ENCODE measurements at regions not wholly inside any gene's neighbourhood (a gene's known extent, or its start where the extent isn't known, plus 50 kb on each side); places are given as distances from the start of the nearest gene placed in this dataset.

DNA sequence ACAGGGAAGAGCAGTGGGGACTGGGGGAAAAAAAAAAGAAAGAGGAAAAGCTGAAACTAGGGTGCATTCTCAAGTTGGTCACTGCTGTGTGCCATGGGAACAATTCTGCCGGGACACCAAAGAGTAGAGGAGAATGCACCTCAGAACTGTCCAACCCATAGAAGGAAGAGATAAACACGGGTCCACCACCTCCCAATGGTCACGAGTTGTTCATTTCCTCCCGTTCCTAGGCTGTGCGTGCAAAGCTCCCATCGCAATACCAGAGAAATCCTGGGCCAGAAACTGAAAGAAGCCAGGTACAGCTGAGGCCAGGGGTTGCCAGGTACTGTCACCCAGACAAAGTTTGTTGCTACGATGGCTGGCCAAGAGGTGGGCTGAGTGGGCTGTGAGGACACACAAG, 236.9 kb upstream of the ANKRD55 start:
- no peak overlapping the region for H3K4me3 Mint-ChIP-seq
- no CpG with 5 or more reads among the region's 7 CpGs for WGBS (ENCODE audit: extremely low coverage, insufficient read length, low lambda C conversion rate)
- peaks cover 4% of the 10 kb centered on the region; the same call in 1 of the 2 replicates for H3K4me1 ChIP-seq (ENCODE audit: insufficient read depth, low read length)
- H2BK20ac ChIP-seq (ENCODE audit: low read depth, low read length, poor library complexity, severe bottlenecking) = no peak overlapping the region
- H3K23me2 ChIP-seq (ENCODE audit: insufficient read length, low read depth, low read length, poor library complexity, severe bottlenecking) = no peaks in the 10 kb centered on the region
- TF ChIP-seq, protein P1, sequence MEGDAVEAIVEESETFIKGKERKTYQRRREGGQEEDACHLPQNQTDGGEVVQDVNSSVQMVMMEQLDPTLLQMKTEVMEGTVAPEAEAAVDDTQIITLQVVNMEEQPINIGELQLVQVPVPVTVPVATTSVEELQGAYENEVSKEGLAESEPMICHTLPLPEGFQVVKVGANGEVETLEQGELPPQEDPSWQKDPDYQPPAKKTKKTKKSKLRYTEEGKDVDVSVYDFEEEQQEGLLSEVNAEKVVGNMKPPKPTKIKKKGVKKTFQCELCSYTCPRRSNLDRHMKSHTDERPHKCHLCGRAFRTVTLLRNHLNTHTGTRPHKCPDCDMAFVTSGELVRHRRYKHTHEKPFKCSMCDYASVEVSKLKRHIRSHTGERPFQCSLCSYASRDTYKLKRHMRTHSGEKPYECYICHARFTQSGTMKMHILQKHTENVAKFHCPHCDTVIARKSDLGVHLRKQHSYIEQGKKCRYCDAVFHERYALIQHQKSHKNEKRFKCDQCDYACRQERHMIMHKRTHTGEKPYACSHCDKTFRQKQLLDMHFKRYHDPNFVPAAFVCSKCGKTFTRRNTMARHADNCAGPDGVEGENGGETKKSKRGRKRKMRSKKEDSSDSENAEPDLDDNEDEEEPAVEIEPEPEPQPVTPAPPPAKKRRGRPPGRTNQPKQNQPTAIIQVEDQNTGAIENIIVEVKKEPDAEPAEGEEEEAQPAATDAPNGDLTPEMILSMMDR (conservative IDR thresholded peaks at IDR 0.05) = no peak
- H3K9me3 Mint-ChIP-seq = no peaks in the 10 kb centered on the region
- no peak overlapping the region for H2BK12ac ChIP-seq (ENCODE audit: insufficient read length, low read depth, low read length)
- no peak overlapping the region for H3T11ph ChIP-seq (ENCODE audit: low read length)
- DNase-seq = no peak
- no peak overlapping the region for H2AK5ac ChIP-seq (ENCODE audit: insufficient read length, low read length)
- no peak overlapping the region for H3K23ac ChIP-seq (ENCODE audit: insufficient read length, low read depth, low read length)
- H3K27ac ChIP-seq (ENCODE audit: insufficient read length, low read depth, low read length) = no peak overlapping the region
- H2BK15ac ChIP-seq (ENCODE audit: low read depth, low read length) = no peak overlapping the region
- no peaks in the 10 kb centered on the region for H3K79me2 ChIP-seq (ENCODE audit: insufficient read depth, low read length)
- peaks cover 16 to 21% of the 10 kb centered on the region in 2 experiments for H3K4me1 Mint-ChIP-seq
- H3K9me3 ChIP-seq (ENCODE audit: control insufficient read depth, low read depth, low read length) = no peaks in the 10 kb centered on the region
- H3K56ac ChIP-seq (ENCODE audit: insufficient read length, low read depth, low read length) = no peak overlapping the region
- H3K9ac ChIP-seq (ENCODE audit: extremely low read depth, insufficient read length, low read length) = no peak overlapping the region
- no peak overlapping the region for H2BK120ac ChIP-seq (ENCODE audit: low read depth, low read length, poor library complexity, severe bottlenecking)
- no peaks in the 10 kb centered on the region for H3K27me3 ChIP-seq (ENCODE audit: insufficient read depth, low read length)
- no peaks in the 10 kb centered on the region for H4K20me1 ChIP-seq (ENCODE audit: control insufficient read depth, insufficient read depth, insufficient read length)
- no peak overlapping the region for H4K91ac ChIP-seq (ENCODE audit: insufficient read length, low read depth, low read length)
- H3K27ac Mint-ChIP-seq = peak overlapping the region in 1 of 3 experiments; percentile 94; a peak in 2 of 7 replicates
- H3K79me1 ChIP-seq (ENCODE audit: insufficient read depth, low read depth, low read length, poor library complexity, severe bottlenecking) = no peaks in the 10 kb centered on the region
- H3K36me3 Mint-ChIP-seq (ENCODE audit: insufficient read depth in 1 of 3, low read depth in 3 of 3) = no peaks in the 10 kb centered on the region; a peak in 1 of 7 replicates
- no peak overlapping the region for H2BK5ac ChIP-seq (ENCODE audit: insufficient read length, low read length)
- H3K4ac ChIP-seq (ENCODE audit: low read depth, low read length) = no peak overlapping the region
- peaks cover 4% of the 10 kb centered on the region for H3K27me3 Mint-ChIP-seq (ENCODE audit: low read depth)
- no peak overlapping the region for H4K8ac ChIP-seq (replicated peaks; ENCODE audit: insufficient read length, low read depth, low read length)
- H3K14ac ChIP-seq (ENCODE audit: insufficient read depth, low read length) = no peak overlapping the region
- H4K5ac ChIP-seq (ENCODE audit: insufficient read length, low read depth, low read length) = no peak overlapping the region
- H3K4me2 ChIP-seq (ENCODE audit: insufficient read depth, insufficient read length, low read length) = no peak overlapping the region
- H3K18ac ChIP-seq (ENCODE audit: insufficient read length, low read depth, low read length) = no peak overlapping the region
- H2AFZ ChIP-seq (ENCODE audit: low read length) = no peak overlapping the region

All from H9 (cell line).